DOHH2 (cell line): ENCODE measurements at regions not wholly inside any gene's neighbourhood (a gene's known extent, or its start where the extent isn't known, plus 50 kb on each side); places are given as distances from the start of the nearest gene placed in this dataset.

Source experiments
- EZH2phosphoT487 ChIP-seq: fragments of 200-600 bp; sonication (generic); IDR thresholded peaks from 2 replicates; pipeline ENCODE4 v1.6.1; 2017; ENCODE audit warnings: borderline replicate concordance, mild to moderate bottlenecking, antibody characterized with exemption, low read length, moderate library complexity, mixed read lengths
- TF ChIP-seq, protein P1 (sequence below): fragments of 200-600 bp; sonication (generic); IDR thresholded peaks from one replicate; pipeline ENCODE4 v1.5.1; 2014; ENCODE audit warnings: antibody characterized with exemption, mild to moderate bottlenecking, low read depth, low read length; ENCODE audit not compliant: poor library complexity, severe bottlenecking

DNA sequence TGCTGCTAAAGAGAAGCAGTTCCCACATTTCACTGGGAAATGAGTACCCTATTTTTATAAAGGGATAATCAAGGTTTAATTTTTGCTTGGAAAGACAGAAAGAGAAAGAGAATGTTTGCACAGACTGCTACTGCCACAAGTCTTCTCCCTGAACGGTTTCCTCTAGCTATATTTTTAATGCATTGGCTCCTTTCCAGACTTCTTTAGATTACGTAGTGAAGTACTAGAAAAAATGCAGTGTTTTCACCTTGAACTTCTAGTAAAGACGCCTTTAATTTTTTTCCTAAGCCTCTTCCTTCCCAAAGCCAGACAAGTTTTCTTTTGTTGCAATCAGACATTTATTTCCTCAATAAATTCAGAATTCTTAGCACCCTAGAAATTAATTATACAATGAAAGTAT, 248.3 kb upstream of the CCDC54 start:
- TF ChIP-seq, protein P1, sequence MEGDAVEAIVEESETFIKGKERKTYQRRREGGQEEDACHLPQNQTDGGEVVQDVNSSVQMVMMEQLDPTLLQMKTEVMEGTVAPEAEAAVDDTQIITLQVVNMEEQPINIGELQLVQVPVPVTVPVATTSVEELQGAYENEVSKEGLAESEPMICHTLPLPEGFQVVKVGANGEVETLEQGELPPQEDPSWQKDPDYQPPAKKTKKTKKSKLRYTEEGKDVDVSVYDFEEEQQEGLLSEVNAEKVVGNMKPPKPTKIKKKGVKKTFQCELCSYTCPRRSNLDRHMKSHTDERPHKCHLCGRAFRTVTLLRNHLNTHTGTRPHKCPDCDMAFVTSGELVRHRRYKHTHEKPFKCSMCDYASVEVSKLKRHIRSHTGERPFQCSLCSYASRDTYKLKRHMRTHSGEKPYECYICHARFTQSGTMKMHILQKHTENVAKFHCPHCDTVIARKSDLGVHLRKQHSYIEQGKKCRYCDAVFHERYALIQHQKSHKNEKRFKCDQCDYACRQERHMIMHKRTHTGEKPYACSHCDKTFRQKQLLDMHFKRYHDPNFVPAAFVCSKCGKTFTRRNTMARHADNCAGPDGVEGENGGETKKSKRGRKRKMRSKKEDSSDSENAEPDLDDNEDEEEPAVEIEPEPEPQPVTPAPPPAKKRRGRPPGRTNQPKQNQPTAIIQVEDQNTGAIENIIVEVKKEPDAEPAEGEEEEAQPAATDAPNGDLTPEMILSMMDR = no peak
- no peak for TF ChIP-seq EZH2phosphoT487
